Esophagus muscularis mucosa (tissue), 3 donors: ENCODE measurements at regions not wholly inside any gene's neighbourhood (a gene's known extent, or its start where the extent isn't known, plus 50 kb on each side); places are given as distances from the start of the nearest gene placed in this dataset.

Experiments used
- POLR2AphosphoS5 ChIP-seq, 2 donors: sonication (generic); formaldehyde crosslinking; IDR thresholded peaks; one replicate each; pipeline ENCODE4 v1.6.1; 2017; ENCODE audit warnings: antibody characterized with exemption in 2 of 2
- TF ChIP-seq, protein P1 (sequence below), 3 experiments: fragments of 200-600 bp in 2 of 3; fragments of 450-650 bp in 1 of 3; sonication (generic) in 2 of 3; IDR thresholded peaks; one replicate each; pipeline ENCODE4 v1.5.1; 2017 to 2019; ENCODE audit warnings: antibody characterized with exemption in 3 of 3, mild to moderate bottlenecking in 2 of 3, moderate library complexity in 1 of 3

DNA sequence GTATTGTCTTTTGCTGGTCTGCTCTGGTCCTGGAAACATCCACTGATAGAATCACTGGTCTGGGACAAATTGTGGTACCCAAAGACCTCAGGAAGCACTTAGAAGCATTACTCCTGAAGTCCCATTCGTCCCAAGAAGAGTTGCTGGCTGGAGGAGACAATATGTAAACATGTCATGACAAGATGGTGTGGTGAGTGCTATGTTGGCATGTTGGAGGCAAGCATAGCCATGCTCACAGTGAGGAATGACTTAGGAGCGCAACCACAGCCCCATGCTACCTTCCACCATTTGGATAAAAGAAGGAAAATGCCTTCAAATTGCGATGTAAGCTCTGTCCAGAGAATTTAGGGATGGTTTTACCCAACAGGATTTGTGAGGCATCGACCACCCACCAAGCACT lies 115.8 kb upstream of the STC2 start:
- TF ChIP-seq, protein P1, sequence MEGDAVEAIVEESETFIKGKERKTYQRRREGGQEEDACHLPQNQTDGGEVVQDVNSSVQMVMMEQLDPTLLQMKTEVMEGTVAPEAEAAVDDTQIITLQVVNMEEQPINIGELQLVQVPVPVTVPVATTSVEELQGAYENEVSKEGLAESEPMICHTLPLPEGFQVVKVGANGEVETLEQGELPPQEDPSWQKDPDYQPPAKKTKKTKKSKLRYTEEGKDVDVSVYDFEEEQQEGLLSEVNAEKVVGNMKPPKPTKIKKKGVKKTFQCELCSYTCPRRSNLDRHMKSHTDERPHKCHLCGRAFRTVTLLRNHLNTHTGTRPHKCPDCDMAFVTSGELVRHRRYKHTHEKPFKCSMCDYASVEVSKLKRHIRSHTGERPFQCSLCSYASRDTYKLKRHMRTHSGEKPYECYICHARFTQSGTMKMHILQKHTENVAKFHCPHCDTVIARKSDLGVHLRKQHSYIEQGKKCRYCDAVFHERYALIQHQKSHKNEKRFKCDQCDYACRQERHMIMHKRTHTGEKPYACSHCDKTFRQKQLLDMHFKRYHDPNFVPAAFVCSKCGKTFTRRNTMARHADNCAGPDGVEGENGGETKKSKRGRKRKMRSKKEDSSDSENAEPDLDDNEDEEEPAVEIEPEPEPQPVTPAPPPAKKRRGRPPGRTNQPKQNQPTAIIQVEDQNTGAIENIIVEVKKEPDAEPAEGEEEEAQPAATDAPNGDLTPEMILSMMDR (IDR thresholded peaks at IDR 0.05): no peak
- TF ChIP-seq POLR2AphosphoS5 (IDR thresholded peaks at IDR 0.05): no peak
